Medulla oblongata (tissue), 1 donor: ENCODE measurements at regions not wholly inside any gene's neighbourhood (a gene's known extent, or its start where the extent isn't known, plus 50 kb on each side); places are given as distances from the start of the nearest gene placed in this dataset.
"Not testable (repeated sequence)": the region's sequence is repeated elsewhere in the genome, so short reads cannot be mapped to it uniquely, and the experiment has no call there.

Source experiments
- DNase-seq: peaks from one replicate; pipeline ENCODE4 v3.0.0-alpha.2; 2015; ENCODE audit errors: extremely low spot score

DNA sequence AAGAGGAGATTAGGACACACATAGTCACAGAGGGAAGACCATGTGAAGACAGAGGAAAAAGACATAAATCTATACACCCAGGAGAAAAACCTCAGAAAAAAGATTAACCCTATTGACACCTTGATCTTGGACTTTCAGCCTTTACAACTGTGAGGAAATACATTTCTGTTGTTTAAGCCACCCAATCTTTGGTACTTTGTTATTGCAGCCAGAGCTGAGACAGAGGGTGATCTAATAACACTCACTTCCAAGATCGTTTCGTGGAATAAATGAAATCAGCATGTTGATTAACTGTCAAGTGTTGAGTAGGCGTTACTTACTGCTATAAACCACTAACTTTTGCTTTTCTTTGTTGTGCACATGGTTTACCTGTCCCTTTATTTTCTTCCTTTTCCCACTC, 361.2 kb upstream of the RIOK2 start:
- no peak for DNase-seq

- no peak for DNase-seq
Measured at GRCh38 chr5:97544678-97545077, 361.6 kb upstream of the RIOK2 start.

DNA sequence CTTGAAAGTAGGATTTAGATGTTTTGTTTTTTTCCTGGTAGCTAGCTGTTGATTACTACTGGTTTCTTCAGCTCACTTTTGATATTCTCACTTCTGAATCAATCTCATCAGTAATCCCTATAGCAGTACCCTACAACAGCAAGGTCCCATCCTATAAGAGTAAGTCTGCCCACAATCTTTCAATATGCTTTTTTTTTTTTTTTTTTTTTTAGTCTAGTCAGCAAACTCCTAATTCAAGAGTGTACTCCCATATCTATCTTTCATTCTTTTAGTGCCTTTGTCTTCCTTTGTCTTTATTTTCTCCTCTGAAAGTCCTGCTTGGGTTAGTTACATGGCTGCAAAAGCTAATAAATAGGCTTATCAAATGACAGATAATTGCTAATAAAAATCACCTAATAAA, 362.4 kb upstream of the RIOK2 start:
- no peak for DNase-seq

- no peak for DNase-seq
Measured at GRCh38 chr5:97545886-97546535, 363.0 kb upstream of the RIOK2 start.

- DNase-seq = no peak
Measured at GRCh38 chr5:97547430-97547829, 364.4 kb upstream of the RIOK2 start.

GRCh38 chr5:97547999-97548738, 365.1 kb upstream of the RIOK2 start:
- DNase-seq = no peak

DNA sequence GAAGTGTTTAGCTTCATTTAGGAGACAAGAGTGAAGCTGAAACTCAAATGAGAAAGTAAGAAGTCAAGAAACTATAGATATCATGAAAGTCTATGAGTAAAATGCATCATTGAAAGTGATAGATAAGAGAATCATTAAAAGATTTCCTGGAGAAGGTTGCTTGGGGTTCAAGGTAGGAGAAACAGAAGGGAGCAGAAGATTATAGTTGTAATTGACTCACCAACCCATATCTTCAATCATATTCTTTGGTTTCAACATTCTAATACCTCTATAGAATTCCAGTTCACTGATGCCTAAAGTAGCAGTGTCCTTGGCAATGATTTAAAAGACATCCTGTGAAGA, 365.7 kb upstream of the RIOK2 start:
- DNase-seq = no peak

DNA sequence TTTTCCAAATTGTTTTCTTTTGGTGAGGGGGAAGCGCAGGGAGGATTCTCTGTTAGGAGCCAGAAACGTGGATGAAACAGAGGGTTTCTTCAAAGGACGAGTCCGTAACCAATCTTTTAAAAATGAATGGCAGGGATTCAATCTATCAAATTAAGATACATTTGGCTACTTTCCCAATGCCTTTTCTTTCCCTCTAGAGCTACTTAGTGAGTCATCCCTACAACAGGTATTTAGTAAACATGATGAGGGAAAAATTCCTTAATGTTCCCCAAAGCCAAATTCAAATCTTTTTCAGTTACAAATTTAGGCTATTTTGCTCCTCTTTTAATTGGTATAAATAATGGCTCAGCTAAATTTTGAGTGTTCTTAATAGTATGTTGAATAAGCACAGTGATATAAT, 366.4 kb upstream of the RIOK2 start:
- no peak for DNase-seq

- DNase-seq = peak; percentile 77
Measured at GRCh38 chr5:97550164-97550563, 367.1 kb upstream of the RIOK2 start.

GRCh38 chr5:97550818-97551217, 367.8 kb upstream of the RIOK2 start:
- DNase-seq = no peak

- DNase-seq = no peak
Measured at GRCh38 chr5:97553604-97554452, 370.8 kb upstream of the RIOK2 start.

- no peak for DNase-seq
Measured at GRCh38 chr5:97554977-97555643, 372.1 kb upstream of the RIOK2 start.

DNA sequence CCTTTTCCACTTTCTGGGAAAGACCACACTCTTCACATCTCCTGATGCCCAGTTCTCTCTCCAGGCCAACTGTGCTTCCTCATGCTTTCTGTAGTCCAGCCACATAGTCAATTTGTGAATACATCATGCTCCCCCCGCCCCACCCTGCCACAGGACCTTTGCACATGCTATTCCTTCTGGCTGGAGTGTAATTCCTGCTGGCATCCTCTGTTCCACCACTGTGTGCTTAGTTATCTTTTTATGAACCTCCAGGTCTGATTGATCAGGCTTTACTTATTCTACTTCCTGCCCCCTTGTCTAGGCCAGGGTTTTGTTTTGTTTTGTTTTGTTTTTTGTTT, 372.6 kb upstream of the RIOK2 start:
- no peak for DNase-seq

- DNase-seq = peak; percentile 76
Measured at GRCh38 chr5:97559827-97560598, 377.0 kb upstream of the RIOK2 start.

- no peak for DNase-seq
Measured at GRCh38 chr5:97560599-97560993, 377.5 kb upstream of the RIOK2 start.

DNA sequence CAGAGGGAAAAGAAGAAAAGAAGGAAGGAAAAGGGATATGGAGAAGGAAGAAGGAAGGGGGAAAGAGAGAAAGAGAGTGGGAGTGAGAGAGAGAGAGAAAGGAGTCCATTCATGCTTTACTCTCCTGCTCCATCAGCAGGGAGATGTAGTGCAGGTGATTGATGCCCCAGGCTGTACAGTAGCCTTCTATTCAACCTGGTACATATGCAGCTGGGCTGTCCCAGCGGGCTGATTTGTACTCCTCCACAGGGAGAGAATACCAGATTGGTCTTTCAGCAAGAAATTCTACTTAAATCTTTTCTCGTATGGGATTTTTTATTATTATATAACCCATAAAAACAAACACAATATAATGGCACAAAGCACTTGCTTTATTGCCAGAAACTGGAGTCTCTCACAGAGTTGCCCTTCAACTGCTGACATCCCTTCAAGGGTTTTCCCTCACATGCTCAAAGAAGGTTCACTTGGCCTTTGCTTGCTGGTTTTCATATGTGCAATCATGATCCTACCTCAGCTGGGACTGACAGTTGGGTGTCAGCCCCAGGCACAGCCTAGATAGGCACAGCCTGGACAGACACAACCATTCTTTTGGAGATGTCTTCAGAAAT, 380.1 kb upstream of the RIOK2 start:
- DNase-seq = no peak

GRCh38 chr5:97568382-97568781, 385.3 kb upstream of the RIOK2 start:
- no peak for DNase-seq

DNA sequence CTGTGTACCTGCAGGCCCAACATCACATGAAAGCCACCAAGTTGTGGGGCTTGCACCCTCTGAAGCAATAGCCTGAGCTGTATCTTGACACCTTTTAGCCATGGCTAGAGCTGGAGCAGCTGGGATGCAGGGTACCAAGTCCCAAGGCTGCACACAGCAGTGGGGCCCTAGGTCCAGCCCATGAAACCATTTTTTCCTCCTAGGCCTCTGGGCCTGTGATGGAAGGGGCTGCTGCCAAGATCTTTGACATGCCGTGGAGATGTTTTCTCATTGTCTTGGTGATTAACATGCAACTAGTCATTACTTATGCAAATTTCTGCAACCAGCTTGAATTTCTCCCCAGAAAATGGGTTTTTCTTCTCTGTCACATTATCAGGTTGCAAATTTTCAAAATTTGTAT, 387.2 kb upstream of the RIOK2 start:
- DNase-seq = no peak

GRCh38 chr5:97575322-97575721, 392.3 kb upstream of the RIOK2 start:
- no peak for DNase-seq

- no peak for DNase-seq
Measured at GRCh38 chr5:97576956-97577355, 393.9 kb upstream of the RIOK2 start.

DNA sequence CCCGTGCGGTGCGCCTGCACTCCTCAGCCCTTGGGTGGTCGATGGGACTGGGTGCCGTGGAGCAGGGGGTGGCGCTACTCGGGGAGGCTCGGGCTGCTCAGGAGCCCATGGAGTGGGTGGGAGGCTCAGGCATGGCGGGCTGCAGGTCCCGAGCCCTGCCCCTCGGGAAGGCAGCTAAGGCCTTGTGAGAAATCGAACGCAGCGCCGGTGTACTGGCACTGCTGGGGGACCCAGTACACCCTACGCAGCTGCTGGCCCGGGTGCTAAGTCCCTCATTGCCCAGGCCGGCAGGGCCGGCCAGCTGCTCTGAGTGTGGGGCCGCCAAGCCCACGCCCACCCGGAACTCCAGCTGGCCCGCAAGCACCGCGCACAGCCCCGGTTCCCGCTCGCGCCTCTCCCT, 396.9 kb upstream of the RIOK2 start:
- DNase-seq = not testable (repeated sequence)
